ENCODE measurements at regions not wholly inside any gene's neighbourhood (a gene's known extent, or its start where the extent isn't known, plus 50 kb on each side); places are given as distances from the start of the nearest gene placed in this dataset.

DNA sequence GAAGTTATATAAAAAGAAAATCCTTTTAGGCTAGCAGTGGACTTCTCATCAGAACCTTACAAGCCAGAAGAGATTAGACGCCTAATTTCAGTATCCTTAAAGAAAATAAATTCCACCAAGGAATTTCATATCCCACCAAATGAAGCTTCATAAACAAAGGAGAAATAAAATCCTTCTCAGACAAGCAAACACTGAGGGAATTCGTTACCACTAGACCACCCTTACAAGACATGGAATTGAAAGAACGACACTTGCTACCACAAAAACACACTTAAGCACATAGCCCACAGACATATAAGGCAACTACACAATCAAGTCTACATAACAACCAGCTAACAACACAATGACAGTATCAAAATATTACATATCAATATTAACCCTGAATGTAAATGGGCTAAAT, 299.2 kb downstream of the TOX3 start:
- no peak overlapping the region for H3K27ac ChIP-seq
- no peak for DNase-seq (ENCODE audit: low read depth, low spot score)

DNA sequence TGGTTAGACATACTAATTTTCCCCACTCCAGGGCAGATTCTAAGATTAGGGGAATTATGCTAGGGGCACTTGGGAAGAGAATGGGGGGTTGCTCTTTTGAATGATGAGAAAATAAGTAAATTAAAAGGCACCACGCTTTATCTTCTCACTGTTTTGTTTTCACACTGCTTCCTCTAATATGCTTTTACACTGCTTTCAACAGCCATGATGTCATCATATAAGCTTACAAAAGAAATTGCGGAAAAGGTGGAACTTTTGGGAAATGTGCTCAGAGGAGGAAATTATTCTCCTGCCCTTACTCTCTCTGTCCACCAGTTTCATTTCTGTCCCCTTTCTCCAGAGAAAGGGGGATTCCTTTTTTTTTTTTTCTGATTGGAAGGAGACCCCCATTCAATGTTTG, 308.2 kb downstream of the TOX3 start:
- DNase-seq (ENCODE audit: low read depth, low spot score) = no peak
- no peak overlapping the region for H3K27ac ChIP-seq

DNA sequence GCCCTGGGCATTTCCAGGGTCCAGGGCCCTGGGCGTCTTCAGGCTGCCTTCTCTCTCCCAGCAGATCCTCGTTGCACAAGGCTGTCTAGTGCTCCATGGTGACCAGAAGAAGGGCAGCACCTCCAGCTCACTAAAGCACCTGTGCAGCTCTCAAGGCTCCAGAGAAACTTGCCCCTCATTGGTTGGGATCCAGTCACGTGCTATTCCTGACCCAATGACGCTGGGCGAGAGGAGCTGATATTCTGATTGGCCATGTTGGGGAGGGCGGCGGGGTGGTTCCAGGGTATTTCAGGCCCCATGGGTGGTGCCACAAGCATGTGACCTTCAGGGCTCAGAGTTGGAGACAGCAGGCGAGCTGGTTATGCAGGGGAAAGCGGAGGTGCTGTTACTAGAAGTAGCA, 309.1 kb downstream of the TOX3 start:
- DNase-seq (ENCODE audit: low read depth, low spot score) = no peak
- H3K27ac ChIP-seq = no peak overlapping the region

DNA sequence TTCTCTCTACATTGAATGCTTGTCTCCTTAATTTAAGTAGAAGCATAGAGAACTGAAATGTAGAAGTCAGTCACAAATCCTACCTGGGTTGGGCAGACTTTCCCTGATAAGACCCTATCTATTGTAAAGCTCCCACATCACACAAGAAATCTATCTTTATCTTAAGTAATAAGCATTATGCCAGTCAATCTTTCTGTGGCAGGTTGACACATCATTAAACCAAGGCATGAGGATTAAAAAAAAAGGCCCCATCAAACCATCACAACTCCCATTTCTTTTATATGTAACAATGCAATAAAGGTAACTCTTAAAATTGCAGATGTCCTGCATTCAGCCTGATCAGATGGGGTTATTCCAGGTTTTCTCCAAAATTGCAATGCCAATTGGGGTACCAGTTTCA, 311.8 kb downstream of the TOX3 start:
- DNase-seq (ENCODE audit: low read depth, low spot score) = no peak
- no peak overlapping the region for H3K27ac ChIP-seq

DNA sequence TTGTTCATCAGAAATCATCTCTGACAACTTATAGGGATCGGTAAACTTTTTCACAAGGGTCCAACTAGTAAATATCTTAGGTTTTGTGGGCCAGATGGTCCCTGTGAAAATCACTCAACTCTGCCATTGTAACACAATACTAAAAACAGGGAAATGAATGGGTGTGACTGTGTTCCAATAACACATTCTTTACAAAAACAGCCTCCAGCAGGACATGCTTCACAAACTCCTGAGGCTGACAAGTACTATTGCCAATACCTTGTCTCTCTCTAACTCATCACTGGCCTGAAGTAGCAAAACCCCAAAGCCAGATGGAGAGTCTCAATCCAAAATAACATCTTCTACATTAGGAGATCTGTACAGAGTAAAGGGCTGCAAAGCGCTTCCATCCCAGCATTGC, 312.3 kb downstream of the TOX3 start:
- H3K27ac ChIP-seq = no peak overlapping the region

DNA sequence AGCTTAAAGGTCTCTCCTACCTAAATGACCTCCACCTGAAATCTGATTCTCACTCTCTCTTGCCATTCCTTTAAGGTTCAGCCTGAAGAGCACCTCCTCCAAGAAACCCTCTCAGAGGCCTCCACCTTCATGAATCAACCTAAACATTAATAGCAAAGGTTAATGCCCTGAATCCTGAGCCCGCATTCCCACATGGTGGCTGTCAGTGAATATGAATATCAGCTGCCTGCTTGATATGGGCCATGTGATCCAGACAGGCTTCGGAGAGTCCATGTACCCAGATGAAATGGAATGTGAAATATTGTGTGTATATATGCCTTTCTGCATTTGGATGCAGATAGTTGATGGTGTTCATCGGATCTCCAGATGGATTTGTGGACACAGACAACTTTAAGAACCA, 317.5 kb downstream of the TOX3 start:
- no peak for DNase-seq (ENCODE audit: low read depth, low spot score)
- H3K27ac ChIP-seq = no peak overlapping the region

More for the DNA sequence above, 312.3 kb downstream of the TOX3 start:
- DNase-seq (ENCODE audit: low read depth, low spot score) = no peak

DNA sequence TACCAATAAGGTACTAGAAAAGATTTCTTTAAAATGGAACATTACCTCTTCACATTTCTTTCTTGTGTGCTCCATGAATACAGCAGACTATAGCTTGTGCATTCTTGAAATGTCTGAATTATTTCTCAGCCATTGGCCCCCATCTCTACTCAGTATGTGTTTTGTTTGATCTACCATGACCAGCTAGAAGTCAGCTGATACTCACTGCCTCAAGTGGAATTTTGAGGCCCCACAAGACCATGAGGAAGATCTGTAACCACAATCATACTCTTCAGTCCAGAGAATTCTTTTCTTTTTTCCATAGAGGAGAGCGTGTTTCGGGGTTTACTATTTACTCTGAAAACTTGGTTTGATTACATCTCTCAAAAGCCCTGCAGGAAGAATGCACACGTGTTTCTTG, 319.1 kb downstream of the TOX3 start:
- no peak for DNase-seq (ENCODE audit: low read depth, low spot score)
- no peak overlapping the region for H3K27ac ChIP-seq

DNA sequence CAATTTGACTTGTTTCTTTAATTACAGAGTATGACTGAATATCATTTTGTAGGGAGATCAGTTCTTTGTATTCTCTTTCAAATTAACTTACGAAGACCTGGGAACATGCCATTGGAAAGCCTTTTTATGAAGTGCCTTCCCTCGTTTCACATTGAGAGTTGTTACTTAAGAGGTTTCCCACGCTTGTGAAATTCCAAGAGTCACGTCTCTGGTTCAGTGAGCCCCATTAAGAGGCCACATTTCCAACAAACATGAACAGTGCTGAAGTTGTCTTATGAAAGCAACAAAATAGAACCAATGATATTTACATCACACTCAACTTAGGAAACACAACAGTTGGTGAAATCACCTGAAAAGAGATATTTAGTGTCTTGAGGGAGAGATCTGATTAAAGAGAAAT, 334.1 kb downstream of the TOX3 start:
- H3K27ac ChIP-seq = no peak overlapping the region
- DNase-seq (ENCODE audit: low read depth, low spot score) = no peak

DNA sequence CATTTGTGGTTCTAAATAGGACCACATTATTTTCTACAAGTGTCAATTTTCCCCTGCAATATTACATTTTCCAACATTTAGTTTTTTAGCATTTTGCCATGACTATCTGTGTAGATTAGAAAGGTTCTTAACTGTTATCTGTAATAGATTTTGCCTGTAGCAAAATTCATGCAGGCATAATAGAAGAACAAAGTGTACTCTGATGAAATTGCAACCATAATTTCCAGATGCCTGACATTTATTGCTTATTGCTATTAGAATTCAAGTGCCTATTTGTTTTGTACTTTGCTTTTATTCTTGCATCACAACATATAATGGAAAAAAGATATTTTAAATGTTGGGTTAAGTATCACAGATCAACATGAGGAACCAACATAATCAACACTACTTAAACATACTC, 337.7 kb downstream of the TOX3 start:
- no peak overlapping the region for H3K27ac ChIP-seq
- DNase-seq (ENCODE audit: low read depth, low spot score) = no peak

DNA sequence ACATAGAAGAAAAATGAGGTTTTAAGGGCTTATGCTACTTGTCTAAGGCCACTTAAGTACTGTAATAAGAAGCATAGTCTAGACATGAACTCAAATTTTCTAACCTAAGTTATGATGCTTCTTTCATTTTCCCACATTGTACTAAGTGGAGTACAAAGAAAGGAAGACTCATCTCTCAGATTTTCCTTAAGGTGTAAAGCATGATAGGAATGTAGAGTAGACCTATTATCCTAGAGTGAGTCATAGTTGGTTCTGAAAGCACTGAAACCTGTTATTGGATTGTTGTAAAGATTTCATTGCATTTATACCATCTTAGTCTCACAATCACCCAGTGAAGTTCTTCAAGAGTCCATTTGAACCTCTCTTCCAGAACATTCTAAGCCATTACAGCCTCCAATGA, 343.8 kb downstream of the TOX3 start:
- no peak for DNase-seq (ENCODE audit: low read depth, low spot score)
- no peak overlapping the region for H3K27ac ChIP-seq

DNA sequence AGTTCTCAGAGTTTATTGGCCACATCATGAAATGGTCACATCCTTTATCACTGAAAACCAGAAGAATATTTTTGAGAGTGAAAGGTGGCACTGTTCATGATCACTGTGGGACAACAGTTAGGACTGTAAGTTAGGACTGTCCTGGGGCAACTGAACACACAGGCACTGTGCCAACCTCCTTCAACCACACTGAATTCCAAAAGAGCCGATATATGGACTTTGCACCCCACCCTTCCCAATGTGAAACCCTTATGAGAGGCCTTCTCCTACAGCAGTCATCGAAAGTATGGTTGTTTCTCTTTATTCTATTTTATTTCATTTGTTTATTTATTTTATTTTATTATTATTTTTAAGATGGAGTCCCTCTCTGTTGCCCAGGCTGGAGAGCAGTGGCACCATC, 353.5 kb downstream of the TOX3 start:
- no peak for DNase-seq (ENCODE audit: low read depth, low spot score)
- no peak overlapping the region for H3K27ac ChIP-seq

DNA sequence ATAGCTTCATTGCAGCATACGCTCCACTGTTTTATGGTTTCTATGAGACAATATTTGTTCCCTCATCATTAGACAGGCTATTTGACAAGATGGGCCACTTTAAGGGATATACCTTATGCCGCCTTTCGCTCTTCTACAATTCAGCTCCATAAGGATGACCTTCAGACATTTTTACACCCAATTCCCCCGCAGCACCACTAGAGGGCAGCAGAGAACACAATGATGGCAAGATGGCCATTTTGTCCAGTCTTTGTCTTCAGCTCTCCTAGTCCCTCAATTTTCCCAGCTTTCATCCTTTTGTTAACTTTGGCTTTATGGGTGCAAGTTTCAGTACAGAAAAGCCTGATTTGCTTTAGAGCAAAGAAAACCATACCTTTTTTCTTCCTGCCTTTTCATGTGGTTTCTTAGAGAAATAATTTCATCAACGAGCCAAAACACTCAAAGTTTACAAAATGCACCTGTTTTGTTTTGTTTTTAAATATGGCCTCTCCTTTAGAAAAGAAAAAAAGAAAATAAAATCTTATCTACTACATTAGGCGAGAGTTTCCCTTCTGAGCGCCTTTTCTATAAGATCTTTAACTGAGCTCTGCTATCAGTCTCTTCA, 355.3 kb downstream of the TOX3 start:
- H3K27ac ChIP-seq = no peak overlapping the region
- DNase-seq (ENCODE audit: low read depth, low spot score) = no peak

DNA sequence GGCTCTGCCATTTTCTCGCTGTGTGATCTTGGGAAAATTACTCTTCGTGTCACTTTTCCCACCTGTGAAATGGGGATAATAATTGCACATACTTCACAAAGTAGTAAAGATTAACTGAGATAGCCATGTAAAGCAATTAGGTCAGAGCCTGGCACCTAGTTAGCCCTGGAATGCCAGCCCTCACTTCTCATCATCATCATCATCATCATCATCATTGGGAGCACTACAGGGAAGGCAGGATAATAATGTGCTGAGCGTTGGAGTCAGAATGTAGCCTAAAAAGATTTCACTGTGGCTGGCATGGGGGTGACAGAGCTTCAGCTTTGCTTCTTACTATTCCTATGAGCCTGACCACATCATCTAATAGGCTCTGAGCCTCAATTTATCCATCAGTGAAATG, 362.6 kb downstream of the TOX3 start:
- DNase-seq (ENCODE audit: low read depth, low spot score) = no peak
- no peak overlapping the region for H3K27ac ChIP-seq

DNA sequence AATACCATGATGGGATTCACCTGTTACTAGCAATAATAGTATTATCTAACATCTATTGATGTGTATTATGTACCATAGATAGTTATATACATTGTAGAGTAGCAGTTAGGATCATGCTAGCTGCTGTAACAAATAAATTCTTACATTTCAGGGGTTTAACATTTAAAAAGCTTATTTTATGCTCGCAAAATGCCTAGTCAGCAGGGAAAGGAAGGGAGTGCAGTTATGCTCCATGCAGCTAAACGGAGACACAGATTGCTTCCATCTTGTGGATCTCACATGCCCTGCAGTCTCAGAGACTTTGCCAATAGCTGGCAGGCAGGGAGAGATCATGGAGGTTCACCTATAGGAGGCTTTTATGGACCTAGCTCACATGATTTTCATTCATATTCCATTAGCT, 364.1 kb downstream of the TOX3 start:
- H3K27ac ChIP-seq = no peak overlapping the region
- DNase-seq (ENCODE audit: low read depth, low spot score) = no peak

DNA sequence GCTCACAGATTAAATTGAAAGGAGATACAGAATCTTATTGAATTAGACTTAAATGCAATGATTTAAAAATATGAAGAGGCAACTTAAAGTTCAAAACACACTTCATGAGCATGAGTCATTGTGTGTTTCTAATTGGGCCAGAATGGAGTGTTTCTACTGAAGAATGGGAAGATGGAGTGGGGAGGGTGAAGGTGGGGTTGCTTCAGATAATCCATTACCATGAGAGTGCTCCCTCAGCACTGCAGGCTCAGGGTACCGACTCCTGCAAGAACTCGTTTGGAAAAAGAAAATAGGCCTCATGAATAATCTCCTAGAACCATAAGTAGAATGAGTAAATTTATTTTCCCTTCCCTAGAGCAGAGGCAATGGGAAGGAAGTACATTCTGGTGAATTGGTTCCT, 372.8 kb downstream of the TOX3 start:
- no peak for DNase-seq (ENCODE audit: low read depth, low spot score)

DNA sequence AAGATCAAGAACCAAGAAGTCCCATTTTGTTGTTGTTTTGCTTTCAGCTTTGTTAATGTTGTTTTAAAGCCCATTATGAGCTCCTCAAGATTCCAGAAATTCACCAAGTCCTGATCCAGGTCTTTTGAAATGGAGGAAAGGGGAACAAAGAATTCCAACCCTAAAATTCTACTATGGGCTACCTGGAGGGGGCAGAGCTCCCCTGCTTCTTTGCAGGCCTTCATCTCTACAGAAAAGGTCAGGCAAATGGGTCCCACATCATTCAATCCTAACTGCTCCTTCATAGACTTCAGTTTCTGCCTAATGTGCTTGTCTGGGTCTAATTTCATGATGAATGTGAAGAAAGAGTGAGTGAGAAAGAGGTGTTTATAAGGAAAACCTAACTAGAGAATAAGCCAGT, 375.5 kb downstream of the TOX3 start:
- no peak overlapping the region for H3K27ac ChIP-seq
- no peak for DNase-seq (ENCODE audit: low read depth, low spot score)

More for the DNA sequence above, 372.8 kb downstream of the TOX3 start:
- H3K27ac ChIP-seq = no peak overlapping the region

DNA sequence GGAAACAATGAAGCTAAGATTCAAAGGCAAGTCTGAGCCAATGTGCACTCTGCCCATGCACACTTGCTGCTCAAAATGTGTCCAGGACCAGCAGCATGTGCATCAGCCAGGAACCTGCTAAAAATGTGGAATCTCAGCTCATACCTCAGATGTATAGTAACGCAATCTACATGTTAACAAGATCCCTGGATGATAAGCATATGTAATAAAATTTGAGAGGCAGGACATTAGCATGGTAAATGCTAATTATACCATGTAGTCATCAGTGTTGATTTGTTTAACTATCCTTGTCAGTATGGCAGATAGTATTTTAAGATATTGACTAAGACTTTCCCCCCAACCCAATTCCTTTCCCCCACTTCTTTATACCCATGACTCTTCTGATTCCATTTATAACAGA, 379.6 kb downstream of the TOX3 start:
- H3K27ac ChIP-seq = no peak overlapping the region
- DNase-seq (ENCODE audit: low read depth, low spot score) = no peak

DNA sequence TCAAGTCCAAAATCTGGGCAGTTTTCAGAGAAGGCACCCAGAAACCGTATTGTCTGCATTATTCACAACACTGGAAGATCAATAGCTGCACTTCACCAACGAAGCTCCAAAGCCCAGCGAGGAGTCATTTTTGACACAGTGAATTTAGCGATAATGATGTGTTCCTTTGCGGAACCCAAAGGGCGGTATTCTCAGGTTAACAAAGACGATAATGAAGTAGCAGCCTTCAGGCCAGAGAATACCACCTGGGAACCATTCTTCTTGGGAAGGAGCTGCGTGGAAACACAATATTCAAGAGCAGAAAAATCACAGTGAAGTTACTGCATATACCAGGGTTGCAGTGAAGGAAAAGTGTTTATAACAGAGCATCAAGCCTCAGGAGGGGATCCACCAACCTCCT, 381.0 kb downstream of the TOX3 start:
- no peak overlapping the region for H3K27ac ChIP-seq
- DNase-seq (ENCODE audit: low read depth, low spot score) = no peak

DNA sequence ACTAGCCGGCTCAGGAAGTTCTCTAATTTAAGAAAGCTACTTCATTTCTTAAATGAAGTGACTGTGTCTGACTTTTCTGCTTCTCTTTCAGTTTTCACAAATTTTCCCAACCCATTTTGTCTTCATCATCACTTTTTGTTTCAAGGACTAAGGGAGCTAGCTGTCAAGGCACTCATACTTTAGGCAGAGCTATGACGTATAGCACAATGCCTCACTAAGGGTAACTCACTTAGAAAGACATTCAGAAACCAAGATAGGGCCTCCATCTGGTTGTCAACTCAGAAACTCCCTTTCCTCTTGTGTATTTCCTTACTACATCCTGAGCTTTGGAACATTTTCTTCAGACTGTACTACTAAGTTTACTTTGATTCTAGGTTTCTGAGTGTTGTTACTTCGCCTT, 397.9 kb downstream of the TOX3 start:
- DNase-seq (ENCODE audit: low read depth, low spot score) = no peak
- H3K27ac ChIP-seq = no peak overlapping the region

DNA sequence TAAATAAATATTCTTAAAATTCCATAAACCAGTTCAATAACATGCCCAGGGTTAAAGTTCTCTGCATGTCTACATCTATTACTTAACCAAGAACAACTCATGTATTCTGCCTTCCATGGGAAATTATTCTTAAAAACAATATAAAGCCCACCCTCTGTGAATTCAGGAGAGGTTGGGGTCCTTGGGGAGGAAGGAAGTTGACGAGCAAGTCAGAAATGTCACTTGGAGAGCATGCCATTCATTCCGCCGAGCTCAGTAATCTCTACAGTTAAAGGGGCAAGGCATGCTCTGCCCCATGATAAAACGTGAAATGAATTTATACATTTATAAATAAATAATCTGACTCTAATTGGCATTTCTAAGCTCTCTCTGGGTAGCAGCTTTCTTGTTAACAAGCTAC, 405.1 kb downstream of the TOX3 start:
- no peak overlapping the region for H3K27ac ChIP-seq
- no peak for DNase-seq (ENCODE audit: low read depth, low spot score)

DNA sequence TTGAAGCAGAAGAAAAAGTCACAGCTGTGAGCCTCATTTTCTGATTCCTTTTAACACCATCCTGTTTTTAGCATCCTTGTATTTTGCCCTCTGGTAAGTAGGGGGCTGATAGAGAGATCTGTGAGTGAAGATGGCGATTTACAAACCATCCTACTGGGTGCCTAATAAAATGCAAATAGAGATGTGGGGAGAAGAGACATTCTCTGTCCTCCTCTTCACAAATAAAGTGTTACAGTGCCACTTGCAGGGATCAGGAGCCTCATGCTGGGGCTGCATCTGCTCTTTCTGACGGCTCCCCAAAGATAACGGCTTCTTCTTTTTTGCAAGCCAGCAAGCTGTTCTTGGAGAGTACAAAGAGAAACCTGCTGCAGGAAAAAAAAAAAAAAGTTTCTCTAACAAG, 418.6 kb downstream of the TOX3 start:
- DNase-seq (ENCODE audit: low read depth, low spot score) = no peak
- H3K27ac ChIP-seq = no peak overlapping the region

DNA sequence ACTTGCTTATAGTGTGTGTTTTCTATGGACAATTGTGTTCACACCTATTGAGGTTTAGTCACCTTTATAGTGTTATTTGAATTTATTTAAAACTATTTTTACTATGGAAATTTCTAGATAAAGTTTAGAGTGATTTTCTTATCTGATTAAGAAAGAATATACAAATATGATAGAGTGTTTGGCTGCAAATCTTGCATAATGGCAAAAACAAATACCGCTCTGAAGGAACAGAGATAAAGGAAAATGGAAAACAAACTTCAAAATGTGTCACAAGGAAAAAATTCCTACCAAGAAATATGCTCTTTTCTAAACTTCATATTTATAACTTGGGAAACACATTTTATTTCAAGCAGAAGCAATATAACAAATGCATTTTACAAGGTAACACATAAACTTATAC, 423.1 kb downstream of the TOX3 start:
- H3K27ac ChIP-seq = no peak overlapping the region
- no peak for DNase-seq (ENCODE audit: low read depth, low spot score)

Measured in epithelial cell of prostate (primary cell).